ENCODE measurements at regions not wholly inside any gene's neighbourhood (a gene's known extent, or its start where the extent isn't known, plus 50 kb on each side); places are given as distances from the start of the nearest gene placed in this dataset.

DNA sequence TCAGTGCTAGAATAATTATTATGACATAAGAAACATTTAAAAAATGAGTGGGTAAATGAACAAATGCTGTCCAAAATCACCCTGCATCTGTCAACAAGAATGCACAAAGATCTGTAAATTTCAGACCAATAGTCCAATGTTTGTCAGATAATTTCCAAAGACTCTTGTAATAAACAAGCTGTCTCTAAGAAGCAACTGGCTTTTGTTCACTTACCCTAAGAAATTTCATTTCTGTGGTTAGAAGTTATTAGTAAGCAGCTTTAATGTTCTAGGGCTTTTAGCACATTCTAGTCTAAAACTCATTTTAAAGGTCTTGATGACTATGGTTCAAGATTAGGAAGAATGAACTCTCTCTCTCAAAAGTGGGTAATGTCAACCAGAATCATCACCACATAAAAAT is 560.3 kb upstream of the SMIM31 start:
- no peaks in the 10 kb centered on the region for H4K20me1 ChIP-seq (replicated peaks in 1 of 2; ENCODE audit: control insufficient read depth in 1 of 2, insufficient read depth in 2 of 2, low read length in 2 of 2)
- H3K14ac ChIP-seq (ENCODE audit: insufficient read length): no peak overlapping the region
- H3K79me2 ChIP-seq (ENCODE audit: control insufficient read depth in 1 of 2, insufficient read depth in 2 of 2, low read length in 2 of 2): no peaks in the 10 kb centered on the region
- ChIA-PET CTCF (ENCODE audit: partially characterized antibody) (no interaction called here), POLR2A (ENCODE audit: partially characterized antibody) (no interaction called here)
- H4K8ac ChIP-seq (ENCODE audit: extremely low read depth, insufficient read depth, low read length): no peak overlapping the region
- no peak overlapping the region for H2BK5ac ChIP-seq (ENCODE audit: low read depth, low read length)
- no peak overlapping the region for H4K5ac ChIP-seq (ENCODE audit: insufficient read length, low read depth, low read length)
- no peak for TF ChIP-seq KDM1A (IDR thresholded peaks at IDR 0.05; ENCODE audit: borderline replicate concordance, low read length)
- H2BK120ac ChIP-seq (replicated peaks; ENCODE audit: low read depth, low read length): no peak overlapping the region
- no peak overlapping the region for H3K23ac ChIP-seq (ENCODE audit: insufficient read length)
- H3K4me1 ChIP-seq (replicated peaks in 1 of 4; ENCODE audit: control insufficient read depth in 3 of 4, insufficient read depth in 4 of 4, low read length in 3 of 4): no peaks in the 10 kb centered on the region
- H3K18ac ChIP-seq (ENCODE audit: extremely low read depth, low read length): no peak overlapping the region
- H3K4ac ChIP-seq (replicated peaks; ENCODE audit: insufficient read length, low read depth, low read length): no peak overlapping the region
- H3K9ac ChIP-seq (replicated peaks in 1 of 4; ENCODE audit: extremely low read depth in 1 of 4, low read depth in 3 of 4, low read length in 3 of 4): no peak overlapping the region
- H3K4me3 ChIP-seq (ENCODE audit: extremely low read depth in 1 of 4, insufficient read depth in 2 of 4, low read depth in 3 of 4, low read length in 4 of 4): no peak overlapping the region
- no peak overlapping the region for H2AFZ ChIP-seq (ENCODE audit: low read length)
- H3K36me3 ChIP-seq (ENCODE audit: control insufficient read depth in 2 of 4, insufficient read depth in 4 of 4, low read length in 3 of 4): no peaks in the 10 kb centered on the region
- no peak overlapping the region for H3K4me2 ChIP-seq (ENCODE audit: insufficient read depth in 1 of 2, low read depth in 2 of 2, low read length in 2 of 2)
- no peak for FAIRE-seq
- H2BK12ac ChIP-seq (ENCODE audit: low read depth, low read length): no peak overlapping the region
- H4K91ac ChIP-seq (replicated peaks; ENCODE audit: insufficient read length, low read length): no peak overlapping the region
- H3K23me2 ChIP-seq (ENCODE audit: low read depth, low read length): no peaks in the 10 kb centered on the region
- H2BK15ac ChIP-seq (ENCODE audit: low read length): no peak overlapping the region
- H2BK20ac ChIP-seq (ENCODE audit: low read length): no peak overlapping the region
- H3K27ac ChIP-seq (ENCODE audit: low read depth, low read length): no peak overlapping the region
- H3K27me3 ChIP-seq (replicated peaks in 1 of 4; ENCODE audit: control insufficient read depth in 3 of 4, extremely low read depth in 1 of 4, insufficient read depth in 3 of 4, low read length in 3 of 4): no peaks in the 10 kb centered on the region
- no peaks in the 10 kb centered on the region for H3K9me3 ChIP-seq (ENCODE audit: insufficient read depth in 2 of 2, low read depth in 1 of 2, low read length in 1 of 2)
- H3K79me1 ChIP-seq (ENCODE audit: low read depth, low read length): no peaks in the 10 kb centered on the region
- no peak overlapping the region for H2AK5ac ChIP-seq (ENCODE audit: low read depth, low read length)
- DNase-seq (ENCODE audit: low read depth in 1 of 2, low spot score in 2 of 2): no peak
- no peak overlapping the region for H3K56ac ChIP-seq (replicated peaks; ENCODE audit: insufficient read length, low read depth, low read length)

Measured in H1 (cell line).